ENCODE measurements at regions not wholly inside any gene's neighbourhood (a gene's known extent, or its start where the extent isn't known, plus 50 kb on each side); places are given as distances from the start of the nearest gene placed in this dataset.
"Not testable (repeated sequence)": the region's sequence is repeated elsewhere in the genome, so short reads cannot be mapped to it uniquely, and the experiment has no call there.

GRCh38 chr12:23253910-23254309 lies 628.9 kb downstream of the ETNK1 start:
- not testable (repeated sequence) for TF ChIP-seq TAF1 (IDR thresholded peaks at IDR 0.05; ENCODE audit: low read depth); CTCF (IDR thresholded peaks at IDR 0.05; ENCODE audit: poor library complexity, severe bottlenecking); REST (IDR thresholded peaks at IDR 0.05; ENCODE audit: borderline replicate concordance); EP300 (conservative IDR thresholded peaks at IDR 0.05; ENCODE audit: poor library complexity, severe bottlenecking); POLR2AphosphoS5 (IDR thresholded peaks at IDR 0.05); EZH2 (IDR thresholded peaks at IDR 0.05; ENCODE audit: borderline replicate concordance, insufficient read depth, low read length, poor library complexity, severe bottlenecking); RAD21 (conservative IDR thresholded peaks at IDR 0.05); MXI1 (conservative IDR thresholded peaks at IDR 0.05; ENCODE audit: poor library complexity, severe bottlenecking)

Data from neural cell (in vitro differentiated cells).